KMS-11 (cell line): ENCODE measurements at regions not wholly inside any gene's neighbourhood (a gene's known extent, or its start where the extent isn't known, plus 50 kb on each side); places are given as distances from the start of the nearest gene placed in this dataset.

Source experiments
- H2AFZ ChIP-seq: fragments of 200-600 bp; sonication (generic); 2 replicates; pipeline ENCODE4 v1.6.1; 2016; ENCODE audit warnings: antibody characterized with exemption, mixed run types, low read depth
- H3K27ac ChIP-seq: fragments of 200-600 bp; sonication (generic); 2 replicates; pipeline ENCODE4 v1.6.1; 2016; ENCODE audit warnings: mild to moderate bottlenecking, mixed run types
- H3K27me3 ChIP-seq: fragments of 200-600 bp; sonication (generic); 2 replicates; pipeline ENCODE4 v1.6.1; 2017; ENCODE audit warnings: mild to moderate bottlenecking, low read depth, mixed run types, moderate library complexity; ENCODE audit not compliant: insufficient read depth
- H3K36me3 ChIP-seq: fragments of 200-600 bp; sonication (generic); 2 replicates; pipeline ENCODE4 v1.6.1; 2017; ENCODE audit warnings: mild to moderate bottlenecking, mixed run types; ENCODE audit not compliant: insufficient read depth
- H3K4me1 ChIP-seq: fragments of 200-600 bp; sonication (generic); 2 replicates; pipeline ENCODE4 v1.6.1; 2016; ENCODE audit warnings: mild to moderate bottlenecking, low read depth, mixed run types; ENCODE audit not compliant: poor library complexity, severe bottlenecking
- H3K4me2 ChIP-seq: fragments of 200-600 bp; sonication (generic); 2 replicates; pipeline ENCODE4 v1.7.0; 2016; ENCODE audit warnings: mild to moderate bottlenecking, mixed run types
- H3K4me3 ChIP-seq: fragments of 200-600 bp; sonication (generic); IDR thresholded peaks from 2 replicates; pipeline ENCODE4 v1.6.1; 2017; ENCODE audit warnings: low read depth, low read length, mixed read lengths; ENCODE audit not compliant: insufficient read depth
- H3K79me2 ChIP-seq: fragments of 200-600 bp; sonication (generic); 2 replicates; pipeline ENCODE4 v1.6.1; 2016; ENCODE audit warnings: low read depth, mixed run types; ENCODE audit not compliant: insufficient read depth
- H3K9ac ChIP-seq: fragments of 200-600 bp; sonication (generic); 2 replicates; pipeline ENCODE4 v1.6.1; 2016; ENCODE audit warnings: mild to moderate bottlenecking, mixed run types
- H4K20me1 ChIP-seq: fragments of 200-600 bp; sonication (generic); 2 replicates; pipeline ENCODE4 v1.6.1; 2016; ENCODE audit warnings: mild to moderate bottlenecking, mixed run types; ENCODE audit not compliant: insufficient read depth
- CTCF ChIP-seq: fragments of 200-600 bp; sonication (generic); conservative IDR thresholded peaks from 2 replicates; pipeline ENCODE4 v1.6.1; 2017; ENCODE audit warnings: low read depth, mild to moderate bottlenecking, antibody characterized with exemption, low read length, moderate library complexity, mixed read lengths

DNA sequence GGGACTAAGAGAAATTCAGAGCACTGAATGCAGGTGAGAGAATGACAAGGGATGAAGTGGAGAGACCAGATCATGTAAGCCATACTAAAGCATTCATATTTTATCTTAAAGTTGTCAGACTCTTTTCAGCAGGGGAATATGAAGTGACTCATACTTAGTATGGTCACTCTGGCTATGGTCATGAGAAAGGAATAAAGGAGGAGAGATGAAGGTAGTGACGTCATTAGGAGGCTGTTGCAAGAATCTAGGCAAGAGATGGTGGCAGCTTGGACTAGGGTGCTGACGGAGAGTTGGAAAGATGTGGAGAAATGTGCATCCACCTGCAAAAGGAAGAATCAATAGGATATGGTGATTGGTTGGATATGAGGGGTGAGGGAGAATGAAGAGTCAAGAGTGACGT lies 203.2 kb upstream of the ACVR2A start:
- no peak overlapping the region for H2AFZ ChIP-seq

DNA sequence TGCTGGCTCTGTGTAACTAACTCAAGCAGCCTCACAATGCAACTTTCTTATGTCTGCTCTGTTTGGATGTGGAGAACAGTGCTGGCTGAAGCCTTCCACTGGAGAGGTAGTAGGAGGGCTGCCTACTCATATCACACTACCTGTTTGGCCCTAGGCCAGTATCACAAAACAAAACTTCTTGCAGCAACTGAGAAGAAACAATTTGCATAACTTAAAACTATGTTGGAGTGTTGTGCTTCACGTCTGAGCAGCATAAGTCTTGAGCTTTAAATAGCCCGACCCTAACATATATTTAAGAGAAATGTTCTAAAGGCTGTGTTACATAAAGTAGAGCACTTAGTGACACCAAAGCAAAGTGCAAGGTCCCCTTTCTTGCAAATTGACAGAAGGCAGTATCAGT lies 204.9 kb upstream of the ACVR2A start:
- H4K20me1 ChIP-seq, result no peaks in the 10 kb centered on the region
- no peak overlapping the region for H3K27ac ChIP-seq
- no peaks in the 10 kb centered on the region for H3K27me3 ChIP-seq
- no peak overlapping the region for H3K4me3 ChIP-seq
- no peaks in the 10 kb centered on the region for H3K79me2 ChIP-seq
- no peak overlapping the region for H2AFZ ChIP-seq
- H3K36me3 ChIP-seq, result no peaks in the 10 kb centered on the region
- no peak overlapping the region for H3K9ac ChIP-seq
- no peaks in the 10 kb centered on the region for H3K4me1 ChIP-seq
- H3K4me2 ChIP-seq, result no peak overlapping the region
- TF ChIP-seq CTCF, result no peak

More for the DNA sequence above, 203.2 kb upstream of the ACVR2A start:
- Histone ChIP-seq H3K4me3 (no peak overlapping the region), H3K27ac (no peak overlapping the region), H3K27me3 (no peaks in the 10 kb centered on the region), H3K4me1 (no peaks in the 10 kb centered on the region), H3K4me2 (no peak overlapping the region), H3K79me2 (no peaks in the 10 kb centered on the region), H4K20me1 (no peaks in the 10 kb centered on the region), H3K36me3 (no peaks in the 10 kb centered on the region), H3K9ac (no peak overlapping the region)
- TF ChIP-seq CTCF, result no peak

DNA sequence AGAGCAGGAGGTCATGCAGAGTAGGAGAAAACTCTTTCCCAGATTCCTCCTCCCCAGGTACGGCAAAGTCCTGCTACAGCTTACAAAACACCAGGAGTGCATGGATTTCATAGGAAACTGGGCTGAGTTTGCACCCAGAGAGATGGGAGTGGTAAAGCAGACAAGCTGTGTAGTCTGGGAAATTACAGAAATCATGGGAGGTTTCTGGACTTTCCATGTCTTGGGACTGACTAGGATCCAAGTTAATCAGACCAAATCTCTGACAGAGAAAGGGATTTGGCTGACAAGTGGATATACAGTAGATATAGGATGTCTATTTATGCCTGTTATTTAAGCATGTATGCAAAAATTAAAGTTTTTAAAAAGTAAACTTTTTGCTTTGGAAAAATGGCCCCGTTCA lies 205.4 kb upstream of the ACVR2A start:
- no peak overlapping the region for H3K4me3 ChIP-seq
- H2AFZ ChIP-seq, result no peak overlapping the region
- H3K9ac ChIP-seq, result no peak overlapping the region
- no peak overlapping the region for H3K27ac ChIP-seq
- H3K36me3 ChIP-seq, result no peaks in the 10 kb centered on the region
- H4K20me1 ChIP-seq, result no peaks in the 10 kb centered on the region
- no peaks in the 10 kb centered on the region for H3K27me3 ChIP-seq
- no peaks in the 10 kb centered on the region for H3K4me1 ChIP-seq
- no peak overlapping the region for H3K4me2 ChIP-seq
- no peaks in the 10 kb centered on the region for H3K79me2 ChIP-seq
- TF ChIP-seq CTCF, result no peak

DNA sequence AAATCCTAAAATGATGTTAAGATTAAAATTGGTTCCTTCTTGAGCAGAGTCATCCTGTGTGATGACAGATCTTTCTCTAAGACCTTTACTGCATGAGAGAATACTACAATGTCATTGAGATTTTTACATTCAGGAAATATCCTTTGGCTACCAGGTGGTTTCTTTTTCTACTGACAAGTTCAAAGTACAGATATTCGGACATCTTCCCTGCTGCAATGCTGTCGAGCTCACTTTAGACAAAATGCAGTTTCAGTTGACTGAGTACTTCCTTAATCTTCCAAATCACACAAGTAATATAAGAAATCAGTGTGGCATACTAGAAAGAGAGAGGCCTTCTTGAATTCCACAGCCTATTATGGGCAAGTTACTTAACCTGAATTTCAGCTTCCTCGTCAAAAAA lies 207.9 kb upstream of the ACVR2A start:
- no peak overlapping the region for H3K27ac ChIP-seq
- H3K4me1 ChIP-seq, result no peaks in the 10 kb centered on the region
- no peak for TF ChIP-seq CTCF
- H3K27me3 ChIP-seq, result no peaks in the 10 kb centered on the region
- no peaks in the 10 kb centered on the region for H3K36me3 ChIP-seq
- H2AFZ ChIP-seq, result no peak overlapping the region
- H3K4me2 ChIP-seq, result no peak overlapping the region
- H4K20me1 ChIP-seq, result no peaks in the 10 kb centered on the region
- H3K9ac ChIP-seq, result no peak overlapping the region
- no peak overlapping the region for H3K4me3 ChIP-seq
- H3K79me2 ChIP-seq, result no peaks in the 10 kb centered on the region
